GM13977 (cell line): ENCODE measurements at regions not wholly inside any gene's neighbourhood (a gene's known extent, or its start where the extent isn't known, plus 50 kb on each side); places are given as distances from the start of the nearest gene placed in this dataset.

Experiments used
- DNase-seq: peaks from one replicate; pipeline ENCODE4 v3.0.0; 2012; ENCODE audit warnings: low spot score
- in situ Hi-C: fragments of 300-500 bp; cut with MboI; formaldehyde crosslinking; loops from one replicate; pipeline ENCODE4 v1.12.0; 2022; ENCODE audit warnings: low sequenced_read_pairs, low pct_unique_long_range_greater_than_20kb, mixed read lengths, inconsistent platforms; ENCODE audit not compliant: unreplicated experiment
- TF ChIP-seq, protein P1 (sequence below): IDR thresholded peaks from 2 replicates; pipeline ENCODE4 v1.5.1; 2012; ENCODE audit warnings: mild to moderate bottlenecking, control low read depth; ENCODE audit not compliant: insufficient read depth; ENCODE audit errors: extremely low read depth, missing control alignments

DNA sequence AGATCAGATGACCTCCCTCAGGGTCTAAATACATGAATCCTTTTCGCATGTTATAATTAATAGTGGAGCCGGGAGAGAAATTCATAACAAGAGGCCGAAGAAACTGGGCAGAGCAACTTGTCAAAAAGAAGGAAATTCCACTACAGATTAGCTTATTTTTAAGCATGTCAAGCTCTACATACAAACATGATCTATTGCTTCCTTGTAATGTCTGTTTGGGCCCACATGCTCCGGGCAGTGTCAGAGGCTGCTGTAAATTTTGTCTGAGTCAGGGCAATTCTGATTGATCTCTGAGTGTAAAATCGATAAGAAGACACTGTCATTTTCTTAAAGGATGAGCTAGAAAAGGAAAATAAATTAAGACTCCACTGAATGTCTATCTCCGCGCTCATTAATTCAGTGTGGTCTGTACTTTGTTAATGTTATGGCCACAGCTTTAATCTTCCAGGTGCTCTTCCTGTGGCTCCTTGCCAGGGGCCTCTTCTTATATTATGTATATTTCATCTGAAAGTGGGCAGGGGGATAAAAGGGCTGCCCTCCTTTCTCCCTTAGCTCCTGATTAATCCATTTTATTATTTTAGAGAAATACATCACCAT is 194.1 kb upstream of the SP8 start:
- TF ChIP-seq, protein P1, sequence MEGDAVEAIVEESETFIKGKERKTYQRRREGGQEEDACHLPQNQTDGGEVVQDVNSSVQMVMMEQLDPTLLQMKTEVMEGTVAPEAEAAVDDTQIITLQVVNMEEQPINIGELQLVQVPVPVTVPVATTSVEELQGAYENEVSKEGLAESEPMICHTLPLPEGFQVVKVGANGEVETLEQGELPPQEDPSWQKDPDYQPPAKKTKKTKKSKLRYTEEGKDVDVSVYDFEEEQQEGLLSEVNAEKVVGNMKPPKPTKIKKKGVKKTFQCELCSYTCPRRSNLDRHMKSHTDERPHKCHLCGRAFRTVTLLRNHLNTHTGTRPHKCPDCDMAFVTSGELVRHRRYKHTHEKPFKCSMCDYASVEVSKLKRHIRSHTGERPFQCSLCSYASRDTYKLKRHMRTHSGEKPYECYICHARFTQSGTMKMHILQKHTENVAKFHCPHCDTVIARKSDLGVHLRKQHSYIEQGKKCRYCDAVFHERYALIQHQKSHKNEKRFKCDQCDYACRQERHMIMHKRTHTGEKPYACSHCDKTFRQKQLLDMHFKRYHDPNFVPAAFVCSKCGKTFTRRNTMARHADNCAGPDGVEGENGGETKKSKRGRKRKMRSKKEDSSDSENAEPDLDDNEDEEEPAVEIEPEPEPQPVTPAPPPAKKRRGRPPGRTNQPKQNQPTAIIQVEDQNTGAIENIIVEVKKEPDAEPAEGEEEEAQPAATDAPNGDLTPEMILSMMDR: no peak
- in situ Hi-C loops: no loop called here
- no peak for DNase-seq

DNA sequence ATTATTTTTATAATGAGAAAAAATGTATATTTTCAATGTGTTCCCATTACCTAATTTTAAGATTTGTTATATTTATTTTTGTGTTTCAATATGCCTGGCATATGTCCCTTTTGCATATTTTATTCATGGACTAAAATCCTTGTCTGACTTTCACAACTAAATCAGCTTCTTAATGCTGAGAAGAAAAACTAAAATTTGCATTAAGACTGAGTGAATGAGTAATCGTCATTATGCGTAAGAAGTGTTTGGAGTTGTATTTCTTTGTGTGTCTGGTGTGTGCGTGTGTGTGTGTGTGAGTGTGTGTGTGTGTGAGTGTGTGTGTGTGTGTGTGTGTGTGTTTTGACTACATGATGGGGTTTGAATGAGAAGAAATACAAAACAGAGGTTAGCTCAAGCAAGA is 201.7 kb upstream of the SP8 start:
- no peak for DNase-seq
- TF ChIP-seq, protein P1: no peak
- in situ Hi-C loops: no loop called here

DNA sequence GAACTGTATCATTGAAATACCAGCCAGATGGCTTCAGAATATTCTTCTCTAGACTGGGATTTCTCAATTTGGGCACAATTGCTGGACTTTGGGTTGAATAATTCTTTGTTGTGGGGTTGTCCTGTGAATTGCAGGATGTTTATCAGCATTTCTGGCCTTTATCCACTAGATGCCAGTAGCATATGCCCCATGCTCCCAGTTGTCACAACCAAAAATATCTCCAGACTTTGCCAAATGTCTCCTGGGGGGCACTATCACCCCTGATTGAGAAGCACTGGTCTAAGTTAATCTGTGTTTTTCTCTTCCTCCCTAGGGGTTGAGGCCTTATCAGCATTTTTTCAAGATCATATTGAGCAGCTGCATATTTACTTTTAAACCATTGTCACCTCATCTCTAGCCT is 204.9 kb upstream of the SP8 start:
- TF ChIP-seq, protein P1: no peak
- no peak for DNase-seq
- in situ Hi-C loops: no loop called here

DNA sequence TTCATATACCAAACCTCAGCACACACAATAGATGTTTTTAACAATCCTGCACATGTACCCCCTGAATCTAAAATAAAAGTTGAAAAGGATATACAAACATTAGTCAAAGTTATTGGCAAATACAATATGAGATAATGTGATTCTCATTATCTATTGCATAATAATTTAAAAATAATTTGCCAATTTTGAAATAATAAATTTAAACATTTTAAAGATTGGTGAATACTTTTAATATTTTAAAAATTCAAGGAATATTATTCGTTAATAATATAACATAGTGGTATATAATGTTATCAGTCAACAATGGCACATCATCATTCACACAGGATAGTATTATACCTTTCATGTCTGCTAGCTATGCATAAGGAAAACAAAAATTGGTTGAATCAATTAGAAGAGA is 207.0 kb upstream of the SP8 start:
- TF ChIP-seq, protein P1: no peak
- in situ Hi-C loops: no loop called here
- no peak for DNase-seq

DNA sequence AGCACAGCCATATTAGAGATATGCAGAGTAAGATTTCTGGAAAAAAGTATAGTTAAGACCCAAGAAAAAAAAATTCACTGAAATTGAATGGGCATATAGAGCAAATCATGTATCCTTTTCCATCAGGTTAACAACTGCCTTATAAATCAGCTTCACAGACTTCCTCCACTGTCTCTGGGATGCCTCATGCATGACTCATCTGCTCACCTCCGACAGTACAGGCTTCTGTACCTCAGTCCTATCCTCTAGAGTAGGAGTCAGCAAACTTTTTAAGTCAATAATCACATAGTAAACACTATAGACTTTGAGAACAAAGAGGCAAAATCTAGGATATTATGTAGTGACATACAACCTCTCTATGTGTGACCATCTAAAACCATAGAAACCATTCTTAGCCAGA is 211.6 kb upstream of the SP8 start:
- in situ Hi-C loops: no loop called here
- no peak for DNase-seq
- TF ChIP-seq, protein P1: no peak

DNA sequence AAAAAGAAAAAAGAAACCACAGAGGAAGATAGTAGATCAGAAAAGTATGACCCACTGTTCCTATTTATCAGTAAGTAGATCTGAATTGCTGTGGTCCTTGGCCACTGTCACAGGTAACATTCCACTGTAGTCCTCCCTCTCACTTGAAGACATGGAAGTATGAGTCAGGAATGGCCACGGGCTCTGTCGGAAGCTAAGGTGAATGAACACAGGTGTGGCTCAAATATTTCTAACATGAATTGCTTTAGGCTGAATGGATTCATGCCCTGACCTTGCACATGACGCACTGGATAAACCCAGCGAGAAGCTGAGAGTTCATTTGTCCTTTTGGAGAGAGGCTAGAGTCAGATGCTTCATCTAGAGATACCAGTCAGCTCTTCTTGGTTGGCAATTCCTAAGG is 224.5 kb upstream of the SP8 start:
- TF ChIP-seq, protein P1: no peak
- in situ Hi-C loops: no loop called here
- DNase-seq: no peak
